ENCODE measurements at regions not wholly inside any gene's neighbourhood (a gene's known extent, or its start where the extent isn't known, plus 50 kb on each side); places are given as distances from the start of the nearest gene placed in this dataset.

DNA sequence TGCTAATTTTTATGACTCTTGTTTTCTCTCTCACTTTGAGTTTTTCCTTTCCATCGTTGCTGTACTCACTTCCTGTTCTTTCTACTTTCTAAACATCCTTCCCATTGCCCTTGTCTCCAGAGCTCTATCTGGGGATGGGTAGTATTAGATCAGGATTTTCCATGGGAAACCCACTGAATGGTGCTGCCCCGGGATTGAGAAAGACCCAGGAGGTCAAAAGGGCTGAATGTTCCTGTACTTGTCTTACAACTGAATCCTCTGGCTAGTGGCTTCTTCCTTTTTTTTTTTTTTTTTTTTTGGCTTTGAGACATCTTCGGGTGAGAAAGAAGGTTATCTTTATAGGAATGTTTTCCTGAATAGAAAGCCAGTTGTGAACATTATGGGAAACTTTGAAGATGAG, 364.8 kb upstream of the SLC14A2 start:
- Histone ChIP-seq H3K9me3 (ENCODE audit: control insufficient read depth, insufficient read depth, low read depth, low read length) (no peaks in the 10 kb centered on the region), H3K27ac (ENCODE audit: low read length) (no peak overlapping the region), H3K27me3 (ENCODE audit: control insufficient read depth, insufficient read depth, low read length) (no peaks in the 10 kb centered on the region), H3K4me3 (ENCODE audit: low read depth in 2 of 2, low read length in 2 of 2) (no peak overlapping the region), H3K36me3 (ENCODE audit: control insufficient read depth, insufficient read depth, low read length) (no peaks in the 10 kb centered on the region), H3K4me1 (ENCODE audit: control insufficient read depth, insufficient read depth, low read length) (no peaks in the 10 kb centered on the region)
- no TSS peak for BruUV-seq (replicated peaks)
- in situ Hi-C loops (cut with HindIII; ENCODE audit: low pct_unique_long_range_greater_than_20kb, low sequenced_read_pairs) = no loop called here
- ChIA-PET CTCF (no interaction called here), POLR2A (no interaction called here)
- DNase-seq (ENCODE audit: low read depth, low spot score) (no peak), ATAC-seq (no peak)
- TF ChIP-seq, protein P1, sequence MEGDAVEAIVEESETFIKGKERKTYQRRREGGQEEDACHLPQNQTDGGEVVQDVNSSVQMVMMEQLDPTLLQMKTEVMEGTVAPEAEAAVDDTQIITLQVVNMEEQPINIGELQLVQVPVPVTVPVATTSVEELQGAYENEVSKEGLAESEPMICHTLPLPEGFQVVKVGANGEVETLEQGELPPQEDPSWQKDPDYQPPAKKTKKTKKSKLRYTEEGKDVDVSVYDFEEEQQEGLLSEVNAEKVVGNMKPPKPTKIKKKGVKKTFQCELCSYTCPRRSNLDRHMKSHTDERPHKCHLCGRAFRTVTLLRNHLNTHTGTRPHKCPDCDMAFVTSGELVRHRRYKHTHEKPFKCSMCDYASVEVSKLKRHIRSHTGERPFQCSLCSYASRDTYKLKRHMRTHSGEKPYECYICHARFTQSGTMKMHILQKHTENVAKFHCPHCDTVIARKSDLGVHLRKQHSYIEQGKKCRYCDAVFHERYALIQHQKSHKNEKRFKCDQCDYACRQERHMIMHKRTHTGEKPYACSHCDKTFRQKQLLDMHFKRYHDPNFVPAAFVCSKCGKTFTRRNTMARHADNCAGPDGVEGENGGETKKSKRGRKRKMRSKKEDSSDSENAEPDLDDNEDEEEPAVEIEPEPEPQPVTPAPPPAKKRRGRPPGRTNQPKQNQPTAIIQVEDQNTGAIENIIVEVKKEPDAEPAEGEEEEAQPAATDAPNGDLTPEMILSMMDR (IDR thresholded peaks at IDR 0.05) = no peak
- TF ChIP-seq TCF7L2 (IDR thresholded peaks at IDR 0.05; ENCODE audit: low read depth, low read length) = no peak
- TF ChIP-seq, protein P2, sequence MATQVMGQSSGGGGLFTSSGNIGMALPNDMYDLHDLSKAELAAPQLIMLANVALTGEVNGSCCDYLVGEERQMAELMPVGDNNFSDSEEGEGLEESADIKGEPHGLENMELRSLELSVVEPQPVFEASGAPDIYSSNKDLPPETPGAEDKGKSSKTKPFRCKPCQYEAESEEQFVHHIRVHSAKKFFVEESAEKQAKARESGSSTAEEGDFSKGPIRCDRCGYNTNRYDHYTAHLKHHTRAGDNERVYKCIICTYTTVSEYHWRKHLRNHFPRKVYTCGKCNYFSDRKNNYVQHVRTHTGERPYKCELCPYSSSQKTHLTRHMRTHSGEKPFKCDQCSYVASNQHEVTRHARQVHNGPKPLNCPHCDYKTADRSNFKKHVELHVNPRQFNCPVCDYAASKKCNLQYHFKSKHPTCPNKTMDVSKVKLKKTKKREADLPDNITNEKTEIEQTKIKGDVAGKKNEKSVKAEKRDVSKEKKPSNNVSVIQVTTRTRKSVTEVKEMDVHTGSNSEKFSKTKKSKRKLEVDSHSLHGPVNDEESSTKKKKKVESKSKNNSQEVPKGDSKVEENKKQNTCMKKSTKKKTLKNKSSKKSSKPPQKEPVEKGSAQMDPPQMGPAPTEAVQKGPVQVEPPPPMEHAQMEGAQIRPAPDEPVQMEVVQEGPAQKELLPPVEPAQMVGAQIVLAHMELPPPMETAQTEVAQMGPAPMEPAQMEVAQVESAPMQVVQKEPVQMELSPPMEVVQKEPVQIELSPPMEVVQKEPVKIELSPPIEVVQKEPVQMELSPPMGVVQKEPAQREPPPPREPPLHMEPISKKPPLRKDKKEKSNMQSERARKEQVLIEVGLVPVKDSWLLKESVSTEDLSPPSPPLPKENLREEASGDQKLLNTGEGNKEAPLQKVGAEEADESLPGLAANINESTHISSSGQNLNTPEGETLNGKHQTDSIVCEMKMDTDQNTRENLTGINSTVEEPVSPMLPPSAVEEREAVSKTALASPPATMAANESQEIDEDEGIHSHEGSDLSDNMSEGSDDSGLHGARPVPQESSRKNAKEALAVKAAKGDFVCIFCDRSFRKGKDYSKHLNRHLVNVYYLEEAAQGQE (IDR thresholded peaks at IDR 0.05; ENCODE audit: insufficient read depth in 1 of 2, low read depth in 2 of 2, low read length in 1 of 2) = no peak
- no peak for TF ChIP-seq SIN3A (IDR thresholded peaks at IDR 0.05; ENCODE audit: borderline replicate concordance, insufficient read depth, low read depth, low read length)
- no peak for TF ChIP-seq POLR2AphosphoS5 (IDR thresholded peaks at IDR 0.05; ENCODE audit: low read depth, low read length)
- intact Hi-C loops (cut with micrococcal nuclease; ENCODE audit: unreplicated experiment) = no loop called here

DNA sequence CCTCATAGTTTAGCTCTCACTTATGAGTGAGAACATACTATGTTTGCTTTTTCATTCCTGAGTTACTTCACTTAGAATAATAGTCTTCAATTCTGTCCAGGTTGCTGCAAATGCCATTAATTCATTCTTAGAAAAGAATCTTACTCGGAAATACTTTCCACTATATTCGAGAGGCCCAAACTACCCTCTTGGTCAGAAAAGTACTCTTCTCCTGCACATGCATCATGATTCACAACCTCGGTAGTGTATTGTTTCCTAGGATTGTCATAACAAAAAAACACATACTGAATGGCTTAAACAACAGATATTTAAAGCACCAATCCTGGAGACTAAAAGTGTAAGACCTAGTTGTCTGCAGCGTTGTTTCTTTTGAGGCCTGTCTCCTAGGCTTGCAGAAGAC, 364.0 kb upstream of the SLC14A2 start:
- POLR2A ChIA-PET = no interaction called here
- no TSS peak for BruUV-seq (replicated peaks)
- intact Hi-C loops (cut with micrococcal nuclease; ENCODE audit: unreplicated experiment) = no loop called here
- no peaks in the 10 kb centered on the region for H3K9me3 ChIP-seq (ENCODE audit: control insufficient read depth, insufficient read depth, low read depth, low read length)
- TF ChIP-seq, protein P2 (IDR thresholded peaks at IDR 0.05; ENCODE audit: insufficient read depth in 1 of 2, low read depth in 2 of 2, low read length in 1 of 2) = no peak
- no peak for TF ChIP-seq POLR2AphosphoS5 (IDR thresholded peaks at IDR 0.05; ENCODE audit: low read depth, low read length)
- no peaks in the 10 kb centered on the region for H3K4me1 ChIP-seq (ENCODE audit: control insufficient read depth, insufficient read depth, low read length)
- no peak for ATAC-seq
- CTCF ChIA-PET = no interaction called here
- H3K27me3 ChIP-seq (ENCODE audit: control insufficient read depth, insufficient read depth, low read length) = no peaks in the 10 kb centered on the region
- no peaks in the 10 kb centered on the region for H3K36me3 ChIP-seq (ENCODE audit: control insufficient read depth, insufficient read depth, low read length)
- no peak overlapping the region for H3K4me3 ChIP-seq (ENCODE audit: low read depth in 2 of 2, low read length in 2 of 2)
- in situ Hi-C loops (cut with HindIII; ENCODE audit: low pct_unique_long_range_greater_than_20kb, low sequenced_read_pairs) = no loop called here
- DNase-seq (ENCODE audit: low read depth, low spot score) = no peak
- H3K27ac ChIP-seq (ENCODE audit: low read length) = no peak overlapping the region

All from Panc1 (cell line).